GM19043 (cell line): ENCODE measurements at regions not wholly inside any gene's neighbourhood (a gene's known extent, or its start where the extent isn't known, plus 50 kb on each side); places are given as distances from the start of the nearest gene placed in this dataset.

ENCODE experiments used
- ATAC-seq: cut with Tn5 transposase; IDR thresholded peaks from one replicate; pipeline ENCODE4 v1.9.1; 2021; ENCODE audit warnings: low read depth; ENCODE audit not compliant: unreplicated experiment

DNA sequence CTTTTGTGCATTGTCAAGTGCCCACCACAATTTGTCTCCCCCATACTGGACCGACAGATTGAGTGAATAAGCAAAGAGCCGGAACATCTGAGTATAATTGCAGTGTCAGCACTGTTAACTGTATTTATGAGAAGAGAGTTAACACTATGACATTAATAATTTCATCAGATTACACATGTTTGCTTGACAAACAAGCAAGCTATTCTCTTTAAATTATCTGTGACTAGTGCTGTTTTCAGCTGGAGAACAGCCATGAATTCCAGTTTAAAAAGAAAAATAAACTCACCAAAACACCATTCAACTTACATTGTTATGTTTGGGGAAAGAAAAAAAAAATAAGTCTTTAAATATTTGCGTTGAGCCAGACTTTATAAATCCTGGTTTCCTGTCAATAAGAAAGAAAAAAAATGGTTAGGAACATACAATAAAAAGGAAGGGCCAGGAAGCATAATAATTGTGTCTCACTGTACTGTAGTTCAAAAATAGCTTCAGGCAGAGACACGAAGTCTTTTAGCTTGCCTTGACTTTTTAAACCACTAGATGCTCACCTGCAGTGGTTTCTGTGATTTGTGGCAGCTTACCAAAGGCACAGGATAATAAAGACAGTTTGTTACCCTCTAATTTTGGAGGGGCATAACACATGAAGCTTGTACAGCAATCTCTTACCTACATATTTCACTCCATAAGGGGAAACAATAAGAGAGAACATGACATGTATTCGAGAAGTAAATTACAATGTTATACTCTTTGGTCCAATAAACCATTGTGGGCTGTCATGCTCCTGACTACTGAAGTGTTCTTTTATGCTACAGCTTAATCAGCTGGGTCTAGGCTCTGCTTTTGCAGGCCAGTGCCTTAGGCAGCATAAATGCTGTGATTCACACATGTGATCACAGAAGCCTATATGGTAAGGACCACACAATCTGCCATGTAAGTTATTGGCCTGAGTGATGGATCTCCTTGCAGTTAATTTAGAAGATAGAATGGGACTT is 302.0 kb upstream of the ADGRL2 start:
- ATAC-seq = no peak

DNA sequence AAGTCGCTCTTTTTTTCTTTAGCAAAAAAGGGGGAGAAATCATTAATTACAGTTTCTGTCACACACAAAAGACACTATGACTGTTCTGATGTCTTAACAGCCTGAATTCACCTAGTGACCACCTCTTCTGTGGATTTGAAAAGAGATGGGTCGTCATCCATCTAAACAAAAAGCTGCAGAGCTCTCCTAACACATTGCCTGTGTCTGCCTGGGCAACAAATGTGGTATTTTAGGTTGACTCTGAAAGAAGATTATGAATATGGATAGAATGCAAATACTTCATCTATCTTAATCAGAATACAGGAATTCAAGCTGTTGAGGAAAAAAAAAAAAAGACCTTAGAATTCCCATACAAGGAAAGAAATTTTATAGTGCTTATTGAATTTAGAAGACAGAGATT is 304.4 kb upstream of the ADGRL2 start:
- ATAC-seq = no peak

DNA sequence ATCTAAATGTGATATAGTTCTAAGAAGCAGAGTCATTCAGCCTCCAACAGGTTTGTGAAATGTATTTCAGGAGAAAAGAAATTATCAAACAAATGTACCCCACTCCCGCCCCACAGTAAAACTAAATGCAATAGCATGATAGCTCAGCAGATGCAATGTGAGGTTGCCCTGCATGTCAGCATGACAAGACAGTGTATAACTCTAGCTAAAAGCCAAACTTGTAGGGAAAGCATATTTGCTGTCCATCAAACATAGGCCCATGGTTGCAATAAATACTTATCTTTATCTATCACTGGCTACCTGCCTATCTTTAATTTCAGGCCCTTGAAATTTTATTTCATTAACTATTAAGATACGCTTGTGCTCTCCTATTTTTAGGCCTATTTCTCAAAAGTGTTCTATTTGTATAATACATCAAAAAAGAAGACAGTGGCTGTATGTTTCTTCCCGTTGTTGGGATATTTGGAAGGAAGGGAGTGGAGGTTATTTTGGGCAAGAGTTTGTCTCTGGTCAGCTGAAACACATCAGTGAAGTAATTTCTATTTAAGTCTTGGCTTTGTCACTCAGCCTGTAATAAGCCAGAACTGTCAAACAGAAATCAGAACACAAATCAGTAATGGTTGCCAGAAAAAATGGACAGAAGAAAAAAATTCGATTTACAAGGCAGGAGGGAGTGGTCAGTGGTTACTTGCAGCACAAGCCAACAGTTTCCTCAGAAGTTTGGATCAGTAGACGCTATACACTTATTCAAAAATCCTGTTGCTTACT is 307.4 kb upstream of the ADGRL2 start:
- no peak for ATAC-seq

DNA sequence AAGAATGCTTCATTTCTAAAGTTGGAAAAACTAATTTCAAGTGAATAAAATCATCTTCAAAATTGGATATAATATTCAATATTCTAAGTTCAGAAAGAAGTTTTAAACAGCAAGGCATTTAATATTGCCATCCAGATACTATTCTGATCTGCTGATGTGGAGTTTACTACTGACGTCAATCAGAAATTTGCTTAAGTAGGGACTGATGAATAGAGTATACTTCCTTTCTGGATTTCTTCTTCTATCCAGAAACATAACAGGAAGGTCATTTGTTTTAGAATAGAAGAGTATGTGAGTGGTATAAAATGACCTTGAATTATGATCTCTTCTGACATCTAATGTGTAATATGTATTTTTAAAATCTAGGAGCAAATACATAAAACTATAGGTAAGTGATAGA is 308.1 kb upstream of the ADGRL2 start:
- ATAC-seq = no peak

DNA sequence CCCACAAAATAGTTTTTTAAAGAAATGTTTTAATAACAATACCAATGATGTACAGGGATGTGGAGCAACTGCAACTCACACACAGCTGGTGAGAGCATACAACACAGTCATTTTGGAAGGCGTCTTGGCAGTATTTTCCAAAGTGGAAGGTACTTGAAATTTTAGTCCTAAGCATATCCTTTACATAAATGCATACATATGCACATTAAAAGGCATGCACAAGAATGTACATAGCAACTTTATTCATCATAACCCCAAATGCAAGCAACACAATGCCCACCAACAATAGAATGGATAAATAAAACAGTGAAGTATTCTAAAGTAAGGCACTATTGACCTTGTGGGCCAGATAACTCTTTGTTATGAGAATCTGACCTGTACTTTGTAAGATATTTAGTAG is 310.1 kb upstream of the ADGRL2 start:
- ATAC-seq = no peak

DNA sequence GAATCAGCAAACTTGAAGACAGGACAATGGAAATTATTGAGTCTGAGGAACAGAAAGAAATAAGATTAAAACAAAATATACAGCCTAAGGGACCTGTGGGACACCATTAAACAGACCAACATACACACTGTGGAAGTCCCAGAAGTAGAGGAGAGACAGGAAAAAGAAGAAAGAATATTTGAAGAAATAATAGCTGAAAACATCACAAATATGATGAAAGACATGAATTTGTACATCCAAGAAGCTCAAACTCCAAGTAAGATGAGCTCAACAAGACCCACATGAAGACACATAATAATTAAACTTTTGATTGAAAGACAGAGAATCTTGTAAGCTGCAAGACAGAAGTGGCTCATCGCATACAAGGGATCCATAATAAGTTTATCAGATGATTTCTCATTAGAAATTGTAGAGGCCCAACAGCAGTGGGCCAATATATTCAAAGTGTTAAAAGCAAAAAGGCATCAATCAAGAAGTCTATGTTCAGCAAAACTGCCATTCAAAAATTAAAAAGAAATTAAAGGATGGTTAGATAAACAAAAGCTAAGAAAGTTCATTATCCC is 311.3 kb upstream of the ADGRL2 start:
- no peak for ATAC-seq

DNA sequence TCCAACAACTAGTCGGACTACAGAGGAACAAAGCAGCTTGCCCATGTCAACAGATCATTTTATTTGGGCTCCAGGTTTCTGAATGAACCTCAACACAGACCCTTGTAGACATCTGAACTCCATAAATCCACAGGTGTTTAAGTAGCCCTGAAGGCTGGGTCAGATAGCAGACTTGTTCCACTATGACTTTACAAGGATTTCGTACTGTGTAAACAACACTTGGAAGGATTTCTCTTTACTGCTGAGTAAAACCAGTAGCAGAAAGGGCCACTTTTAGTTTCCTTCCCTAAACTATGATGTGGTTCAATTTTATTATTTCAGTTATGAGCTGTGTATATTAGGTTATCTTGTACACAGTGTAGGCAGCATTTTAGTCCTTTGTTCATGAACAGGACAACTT is 316.4 kb upstream of the ADGRL2 start:
- ATAC-seq = no peak

DNA sequence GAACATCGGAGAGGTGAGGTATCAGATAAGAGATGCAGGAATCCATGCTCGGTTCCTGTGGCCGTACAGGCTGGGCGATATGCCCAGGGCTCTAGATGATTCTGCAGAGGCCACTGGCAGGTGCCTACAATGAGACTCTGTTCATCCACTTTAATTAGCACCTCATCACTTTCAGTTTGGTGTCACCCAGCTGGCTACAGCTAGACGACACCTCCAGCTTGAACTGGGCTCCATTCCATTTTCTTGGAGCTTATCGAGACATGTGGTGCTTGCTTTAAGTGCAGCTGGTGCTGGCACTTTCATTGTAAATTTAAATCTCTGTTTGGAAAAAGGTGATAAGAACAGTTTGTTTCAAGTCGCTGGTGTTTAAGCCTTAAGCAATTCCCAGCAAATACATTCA is 322.5 kb upstream of the ADGRL2 start:
- no peak for ATAC-seq

DNA sequence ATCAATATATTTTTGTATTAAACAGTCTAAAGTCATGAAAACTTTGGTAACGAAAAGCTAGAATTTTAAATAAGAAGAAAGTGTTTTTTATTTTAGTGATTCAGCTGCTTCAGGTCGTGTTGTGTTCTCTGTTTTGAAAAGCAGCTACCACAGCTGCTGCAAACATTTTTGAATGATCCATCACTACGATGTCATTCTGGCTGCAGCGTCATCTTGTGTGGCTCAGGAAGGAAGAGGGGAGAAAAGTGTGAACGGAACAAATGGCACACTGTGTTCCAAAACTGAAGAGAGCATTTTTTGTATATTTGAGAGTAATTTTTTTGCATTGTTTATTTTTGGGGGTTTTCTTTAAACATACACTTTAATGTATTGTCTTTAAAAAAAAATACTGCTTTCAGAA is 323.0 kb upstream of the ADGRL2 start:
- ATAC-seq = no peak

DNA sequence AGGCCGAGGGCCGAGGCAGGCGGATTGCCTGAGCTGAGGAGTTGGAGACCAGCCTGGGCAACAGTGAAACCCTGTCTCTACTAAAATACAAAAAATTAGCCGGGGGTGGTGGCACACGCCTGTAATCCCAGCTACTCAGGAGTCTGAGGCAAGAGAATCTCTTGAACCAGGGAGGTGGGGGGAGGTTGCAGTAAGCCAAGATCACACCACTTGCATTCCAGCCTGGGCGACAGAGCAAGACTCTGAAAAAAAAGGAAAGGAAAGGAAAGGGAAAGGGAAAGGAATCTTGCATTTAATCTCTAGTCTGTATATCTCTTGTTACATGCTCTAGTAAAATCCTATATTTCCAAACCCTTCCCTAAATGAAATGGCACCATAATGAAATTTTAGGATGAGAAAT is 328.3 kb upstream of the ADGRL2 start:
- no peak for ATAC-seq

DNA sequence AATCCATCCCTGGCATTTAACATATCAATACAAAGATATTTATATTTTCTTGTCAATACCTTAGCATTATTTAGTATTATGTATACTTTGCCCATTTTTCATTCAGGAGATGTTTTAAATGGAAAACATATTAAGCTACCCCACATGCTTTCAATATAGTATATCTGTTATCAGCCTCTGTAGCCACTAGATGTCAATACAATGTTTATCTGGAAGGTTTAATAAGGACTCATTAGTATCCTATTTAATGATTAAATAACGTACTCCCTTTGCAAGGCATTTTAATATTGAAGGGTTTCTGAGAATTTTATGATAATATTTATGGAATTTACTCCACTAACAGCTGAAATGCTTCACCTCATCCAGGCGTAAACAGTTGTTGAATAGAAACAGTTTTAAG is 329.5 kb upstream of the ADGRL2 start:
- no peak for ATAC-seq

DNA sequence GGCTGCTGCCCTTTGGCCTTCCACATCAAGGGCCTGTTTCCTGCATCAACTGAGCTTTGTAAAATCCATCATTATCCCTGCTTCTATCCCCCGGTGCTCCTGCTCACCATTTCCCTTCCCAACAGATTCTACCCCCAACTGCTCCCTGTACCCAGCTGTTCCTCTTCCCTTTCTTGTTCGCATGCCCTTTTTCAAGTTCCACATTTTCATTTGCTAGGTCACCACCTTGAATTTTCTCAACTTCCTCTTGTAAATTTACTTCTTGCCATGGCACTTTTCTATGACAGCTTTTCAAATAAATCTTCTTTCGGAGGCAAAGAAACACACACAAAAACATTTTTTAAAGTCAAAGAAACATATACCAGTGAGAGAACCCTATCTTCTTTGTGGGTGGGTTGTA is 330.5 kb upstream of the ADGRL2 start:
- no peak for ATAC-seq

DNA sequence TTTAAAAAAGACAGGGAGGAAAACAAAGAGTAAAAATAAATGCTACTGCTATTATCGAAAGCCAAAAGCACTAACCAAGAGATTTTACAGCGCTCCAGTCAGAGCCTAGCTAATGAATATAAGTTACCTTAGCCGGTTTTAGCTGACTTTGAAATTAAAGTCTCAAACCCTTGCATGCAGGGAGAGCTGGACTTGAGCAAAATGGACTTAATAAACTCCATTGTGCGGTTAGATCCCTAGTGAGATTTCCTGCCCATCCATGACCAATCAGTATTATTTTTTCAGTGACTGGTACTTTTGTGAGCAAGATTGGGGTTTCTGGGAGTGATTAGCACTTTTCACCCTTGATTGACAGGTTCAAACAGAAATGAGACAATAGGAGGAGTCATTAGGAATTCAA is 333.4 kb upstream of the ADGRL2 start:
- ATAC-seq = no peak

DNA sequence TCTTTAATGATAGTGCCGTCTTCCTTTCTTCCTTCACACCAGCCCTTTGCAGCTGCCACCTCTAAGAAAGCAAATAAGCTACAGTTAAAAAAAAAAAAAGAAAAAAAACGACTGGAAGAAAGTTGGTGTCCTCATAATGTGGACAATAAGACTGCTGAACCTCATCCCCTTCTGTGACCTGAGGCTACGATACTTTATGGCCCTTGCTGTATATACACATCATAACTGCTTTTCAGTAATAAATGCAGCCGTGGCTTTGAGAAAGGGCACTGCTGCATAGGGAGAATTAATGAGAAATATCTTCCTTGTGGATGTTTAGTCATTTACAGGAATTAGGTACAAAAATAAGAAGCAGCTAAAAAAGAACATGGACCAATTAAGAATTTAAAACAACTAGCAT is 333.8 kb upstream of the ADGRL2 start:
- no peak for ATAC-seq

DNA sequence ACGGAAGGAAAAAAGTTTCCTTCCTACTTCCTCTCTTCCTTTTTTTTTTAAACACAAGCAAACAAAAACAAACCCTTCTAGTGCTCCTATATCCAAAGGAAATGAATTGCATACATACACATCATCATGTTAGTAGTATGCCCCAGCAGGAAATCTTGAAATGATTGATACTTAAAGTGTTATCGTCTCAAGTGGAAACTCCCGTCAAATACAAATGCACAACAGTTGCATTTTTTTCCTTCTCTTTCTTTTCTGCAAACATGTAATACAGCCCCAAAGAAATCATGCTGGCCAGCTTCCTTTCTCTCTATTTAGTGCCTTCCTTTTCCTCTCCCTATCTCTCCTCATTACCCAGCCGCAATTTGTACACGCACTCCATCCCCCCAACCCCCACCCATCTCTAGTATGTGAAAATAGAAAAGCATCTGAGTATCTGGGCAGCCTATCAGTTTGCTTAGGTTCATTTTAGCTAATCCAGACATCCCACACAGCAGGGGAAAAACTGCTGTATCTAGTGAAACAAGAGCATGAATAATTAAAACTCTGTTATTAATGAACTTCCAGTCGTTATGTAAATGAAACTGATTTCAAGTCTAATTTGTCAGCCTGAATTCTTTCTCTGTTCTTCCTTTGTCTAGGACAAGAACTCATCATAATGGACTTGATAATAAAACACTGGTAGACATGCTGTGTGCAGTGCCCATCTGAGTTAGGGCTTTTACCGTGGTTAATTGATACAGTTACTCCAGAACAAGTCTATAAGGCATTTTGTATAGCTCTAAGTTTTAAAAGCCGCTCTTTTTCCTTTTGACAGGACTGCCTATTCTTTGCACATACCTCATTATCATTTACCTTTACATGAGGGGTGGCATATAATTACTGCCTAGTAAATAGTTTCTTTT is 336.5 kb upstream of the ADGRL2 start:
- no peak for ATAC-seq

DNA sequence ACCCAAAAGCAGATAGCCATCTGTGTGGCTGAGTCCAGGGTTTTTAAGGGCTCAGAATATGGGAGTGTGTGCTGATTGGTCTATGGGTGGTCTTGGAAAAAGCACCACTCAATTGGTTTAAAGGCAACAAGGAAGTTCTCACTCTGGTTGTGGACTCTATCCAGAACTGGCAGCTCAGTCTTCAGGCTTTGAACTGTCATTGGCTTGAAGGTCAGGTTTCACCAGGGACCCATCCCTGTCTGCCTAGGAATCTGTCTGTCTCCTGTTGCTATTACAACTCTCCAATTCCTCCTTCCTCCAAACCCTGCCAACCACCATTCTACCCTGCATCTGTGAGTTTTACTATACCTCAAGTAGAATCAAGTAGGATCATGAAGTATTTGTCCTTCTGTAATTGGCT is 341.7 kb upstream of the ADGRL2 start:
- no peak for ATAC-seq

DNA sequence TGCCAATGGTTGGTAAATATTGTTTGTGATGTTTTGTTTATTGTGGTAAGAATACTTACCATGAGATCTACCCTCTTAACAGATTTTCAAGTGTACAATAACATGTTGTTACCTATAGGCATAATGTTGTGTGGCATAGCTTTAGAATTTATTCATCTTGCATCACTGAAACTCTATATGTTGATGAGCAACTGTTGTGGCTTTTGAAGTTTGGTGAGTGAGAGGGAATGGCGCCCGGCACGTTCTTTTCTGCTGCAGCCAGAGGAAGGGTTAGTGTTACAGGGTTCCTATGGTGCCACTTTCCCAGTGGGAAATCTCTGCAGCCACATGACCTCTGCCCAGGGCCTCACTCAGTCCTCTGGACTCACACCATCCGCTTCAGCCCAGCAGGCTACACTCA is 342.5 kb upstream of the ADGRL2 start:
- ATAC-seq = no peak

DNA sequence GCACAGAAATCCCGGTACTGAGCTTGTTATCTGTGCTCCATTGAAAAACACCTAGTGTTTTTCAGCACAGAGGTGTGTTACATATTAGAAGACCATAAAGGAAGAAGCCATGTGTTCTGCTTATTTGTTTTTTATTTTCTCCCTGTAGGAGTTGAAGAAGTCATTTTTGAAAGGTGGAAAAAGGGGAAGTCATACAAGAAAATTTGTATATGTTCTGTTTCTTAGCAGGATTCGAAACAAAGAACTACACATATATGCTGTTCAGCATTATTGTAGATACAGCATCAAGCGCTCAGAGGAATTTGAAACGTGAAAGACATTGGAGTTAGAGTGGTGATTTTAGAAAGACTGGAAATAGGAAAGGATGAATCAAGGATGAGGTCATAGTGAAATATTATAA is 345.3 kb upstream of the ADGRL2 start:
- no peak for ATAC-seq

DNA sequence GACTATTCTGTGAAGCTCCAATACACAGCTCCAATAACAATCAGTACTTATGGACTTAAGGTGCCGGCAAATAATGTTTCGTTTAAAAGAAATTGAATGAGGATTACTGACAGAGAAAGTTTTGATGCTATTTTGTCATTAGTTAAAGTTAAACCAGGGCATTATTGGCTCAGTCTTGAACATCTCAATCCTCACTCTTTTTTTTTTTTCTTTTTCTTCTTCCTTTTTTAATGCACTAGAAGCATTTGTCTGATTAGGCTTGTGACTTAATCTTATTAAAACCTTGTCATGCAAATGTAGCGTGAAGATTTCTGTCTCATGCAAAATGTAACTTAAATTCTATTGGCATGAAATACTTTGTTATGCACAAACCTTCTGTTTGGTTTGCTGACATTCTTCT is 346.8 kb upstream of the ADGRL2 start:
- ATAC-seq = no peak

DNA sequence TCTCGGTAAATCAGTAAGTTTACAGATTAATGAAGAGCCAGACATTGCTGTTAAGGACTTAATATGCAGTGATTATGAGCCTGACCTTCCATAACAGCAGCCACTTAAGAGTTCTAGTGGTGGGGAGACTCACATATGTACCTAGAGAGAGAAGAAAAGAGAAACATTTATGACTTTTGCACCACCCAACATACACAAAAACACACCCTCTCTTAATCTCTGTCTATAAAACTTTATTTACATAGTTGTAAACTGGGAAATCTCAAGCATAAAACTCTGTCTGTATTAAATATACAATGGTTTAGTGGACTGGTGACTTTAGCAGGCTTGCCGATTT is 347.4 kb upstream of the ADGRL2 start:
- ATAC-seq = no peak
